H9 (cell line): ENCODE measurements at regions not wholly inside any gene's neighbourhood (a gene's known extent, or its start where the extent isn't known, plus 50 kb on each side); places are given as distances from the start of the nearest gene placed in this dataset.

Experiments
- DNase-seq: peaks from one replicate; pipeline ENCODE4 v3.0.0-alpha.2; 2017
- H2AFZ ChIP-seq: one replicate; pipeline ENCODE4 v1.6.1; 2013; ENCODE audit warnings: mild to moderate bottlenecking, low read length, control low read depth, moderate library complexity
- H2AK5ac ChIP-seq: 2 replicates; pipeline ENCODE4 v1.6.1; 2013; ENCODE audit warnings: low read length, control low read depth, mixed read lengths; ENCODE audit not compliant: insufficient read length
- H2BK120ac ChIP-seq: one replicate; pipeline ENCODE4 v1.6.1; 2013; ENCODE audit warnings: low read depth, mild to moderate bottlenecking, low read length, control low read depth, inconsistent platforms; ENCODE audit not compliant: poor library complexity, severe bottlenecking
- H2BK12ac ChIP-seq: 2 replicates; pipeline ENCODE4 v1.6.1; 2013; ENCODE audit warnings: low read length, control low read depth, mixed read lengths, low read depth; ENCODE audit not compliant: insufficient read length
- H2BK15ac ChIP-seq: 2 replicates; pipeline ENCODE4 v1.6.1; 2013; ENCODE audit warnings: low read depth, low read length, control low read depth
- H2BK20ac ChIP-seq: one replicate; pipeline ENCODE4 v1.6.1; 2013; ENCODE audit warnings: low read depth, mild to moderate bottlenecking, low read length, control low read depth, inconsistent platforms; ENCODE audit not compliant: poor library complexity, severe bottlenecking
- H2BK5ac ChIP-seq: 2 replicates; pipeline ENCODE4 v1.6.1; 2013; ENCODE audit warnings: low read length, control low read depth, mixed read lengths; ENCODE audit not compliant: insufficient read length
- H3K14ac ChIP-seq: 2 replicates; pipeline ENCODE4 v1.6.1; 2013; ENCODE audit warnings: low read length, control low read depth; ENCODE audit not compliant: insufficient read depth
- H3K18ac ChIP-seq: 2 replicates; pipeline ENCODE4 v1.6.1; 2013; ENCODE audit warnings: low read depth, mild to moderate bottlenecking, mixed read lengths, low read length, control low read depth; ENCODE audit not compliant: insufficient read length
- H3K23ac ChIP-seq: 2 replicates; pipeline ENCODE4 v1.6.1; 2013; ENCODE audit warnings: low read length, control low read depth, mixed read lengths, low read depth; ENCODE audit not compliant: insufficient read length
- H3K23me2 ChIP-seq: 2 replicates; pipeline ENCODE4 v1.6.1; 2013; ENCODE audit warnings: low read depth, mild to moderate bottlenecking, mixed read lengths, low read length, control low read depth; ENCODE audit not compliant: insufficient read length, poor library complexity, severe bottlenecking
- H3K27ac ChIP-seq: 2 replicates; pipeline ENCODE4 v1.5.1; 2013; ENCODE audit warnings: low read length, control low read depth, mixed read lengths, low read depth; ENCODE audit not compliant: insufficient read length
- H3K27me3 ChIP-seq: 2 replicates; pipeline ENCODE4 v1.6.1; 2013; ENCODE audit warnings: low read length, control low read depth, inconsistent platforms; ENCODE audit not compliant: insufficient read depth
- H3K4ac ChIP-seq: 2 replicates; pipeline ENCODE4 v1.6.1; 2013; ENCODE audit warnings: low read depth, mild to moderate bottlenecking, control low read depth, inconsistent platforms, low read length, moderate library complexity
- H3K4me1 ChIP-seq: 2 replicates; pipeline ENCODE4 v1.6.1; 2013; ENCODE audit warnings: low read length, control low read depth, inconsistent platforms; ENCODE audit not compliant: insufficient read depth
- H3K4me2 ChIP-seq: 2 replicates; pipeline ENCODE4 v1.6.1; 2013; ENCODE audit warnings: low read length, control low read depth, mixed read lengths; ENCODE audit not compliant: insufficient read length, insufficient read depth
- H3K56ac ChIP-seq: 2 replicates; pipeline ENCODE4 v1.6.1; 2013; ENCODE audit warnings: low read depth, mild to moderate bottlenecking, mixed read lengths, low read length, control low read depth; ENCODE audit not compliant: insufficient read length
- H3K79me1 ChIP-seq: 2 replicates; pipeline ENCODE4 v1.6.1; 2013; ENCODE audit warnings: low read depth, mild to moderate bottlenecking, moderate library complexity, low read length, control low read depth, inconsistent platforms; ENCODE audit not compliant: insufficient read depth, poor library complexity, severe bottlenecking
- H3K79me2 ChIP-seq: 2 replicates; pipeline ENCODE4 v1.6.1; 2013; ENCODE audit warnings: low read length, control low read depth, inconsistent platforms; ENCODE audit not compliant: insufficient read depth
- H3K9ac ChIP-seq: 2 replicates; pipeline ENCODE4 v1.6.1; 2013; ENCODE audit warnings: low read length, control low read depth, mixed read lengths; ENCODE audit not compliant: insufficient read length; ENCODE audit errors: extremely low read depth
- H3K9me3 ChIP-seq: one replicate; pipeline ENCODE4 v1.6.1; 2013; ENCODE audit warnings: low read depth, low read length, inconsistent platforms; ENCODE audit not compliant: control insufficient read depth
- H3T11ph ChIP-seq: one replicate; pipeline ENCODE4 v1.6.1; 2013; ENCODE audit warnings: mild to moderate bottlenecking, low read length, control low read depth, inconsistent platforms
- H4K20me1 ChIP-seq: one replicate; pipeline ENCODE4 v1.6.1; 2013; ENCODE audit not compliant: control insufficient read depth, insufficient read length, insufficient read depth
- H4K5ac ChIP-seq: 2 replicates; pipeline ENCODE4 v1.6.1; 2013; ENCODE audit warnings: low read depth, mild to moderate bottlenecking, mixed read lengths, low read length, control low read depth; ENCODE audit not compliant: insufficient read length
- H4K8ac ChIP-seq: replicated peaks from 2 replicates; pipeline ENCODE4 v1.6.1; 2013; ENCODE audit warnings: low read length, control low read depth, mixed read lengths, low read depth; ENCODE audit not compliant: insufficient read length
- H4K91ac ChIP-seq: 2 replicates; pipeline ENCODE4 v1.6.1; 2013; ENCODE audit warnings: low read depth, mild to moderate bottlenecking, moderate library complexity, mixed read lengths, low read length, control low read depth; ENCODE audit not compliant: insufficient read length
- H3K27ac Mint-ChIP-seq, 3 experiments: 2 replicates in 2 of 3; 3 replicates in 1 of 3; pipeline ENCODE4 v1.8.0; 2020 to 2021; ENCODE audit warnings: mixed read lengths in 3 of 3, mild to moderate bottlenecking in 1 of 3, moderate library complexity in 1 of 3
- H3K27me3 Mint-ChIP-seq: 2 replicates; pipeline ENCODE4 v1.8.0; 2021; ENCODE audit warnings: low read depth, mild to moderate bottlenecking, moderate library complexity, mixed read lengths
- H3K36me3 Mint-ChIP-seq, 3 experiments: 2 replicates in 2 of 3; 3 replicates in 1 of 3; pipeline ENCODE4 v1.8.0; 2020 to 2021; ENCODE audit warnings: low read depth in 3 of 3, mixed read lengths in 3 of 3; ENCODE audit not compliant: insufficient read depth in 1 of 3
- H3K4me1 Mint-ChIP-seq, 2 experiments: 2 replicates each; pipeline ENCODE4 v1.8.0; 2020; ENCODE audit warnings: mixed read lengths in 2 of 2
- H3K4me3 Mint-ChIP-seq, 2 experiments: 2 replicates in 1 of 2; 3 replicates in 1 of 2; pipeline ENCODE4 v1.8.0; 2020 to 2021; ENCODE audit warnings: mild to moderate bottlenecking in 2 of 2, mixed read lengths in 2 of 2, moderate library complexity in 1 of 2
- H3K9me3 Mint-ChIP-seq, 2 experiments: 2 replicates in 1 of 2; 3 replicates in 1 of 2; pipeline ENCODE4 v1.8.0; 2020; ENCODE audit warnings: mild to moderate bottlenecking in 2 of 2, mixed read lengths in 2 of 2, moderate library complexity in 1 of 2
- TF ChIP-seq, protein P1 (sequence below): fragments of 200-600 bp; sonication (generic); conservative IDR thresholded peaks from 3 replicates; pipeline ENCODE4 v1.8.0; 2021; ENCODE audit warnings: antibody characterized with exemption, mild to moderate bottlenecking

- no peak overlapping the region for H4K91ac ChIP-seq
Observed at GRCh38 chr20:39132093-39132492, 169.9 kb downstream of the DHX35 start.

More at GRCh38 chr20:39132093-39132492, 169.9 kb downstream of the DHX35 start:
- H3K4ac ChIP-seq = no peak overlapping the region
- Mint-ChIP-seq H3K27me3 (peaks cover 5% of the 10 kb centered on the region), H3K4me1 (peaks cover 12 to 16% of the 10 kb centered on the region in 2 experiments), H3K9me3 (no peaks in the 10 kb centered on the region), H3K36me3 (no peaks in the 10 kb centered on the region), H3K27ac (no peak overlapping the region), H3K4me3 (no peak overlapping the region)
- TF ChIP-seq, protein P1, sequence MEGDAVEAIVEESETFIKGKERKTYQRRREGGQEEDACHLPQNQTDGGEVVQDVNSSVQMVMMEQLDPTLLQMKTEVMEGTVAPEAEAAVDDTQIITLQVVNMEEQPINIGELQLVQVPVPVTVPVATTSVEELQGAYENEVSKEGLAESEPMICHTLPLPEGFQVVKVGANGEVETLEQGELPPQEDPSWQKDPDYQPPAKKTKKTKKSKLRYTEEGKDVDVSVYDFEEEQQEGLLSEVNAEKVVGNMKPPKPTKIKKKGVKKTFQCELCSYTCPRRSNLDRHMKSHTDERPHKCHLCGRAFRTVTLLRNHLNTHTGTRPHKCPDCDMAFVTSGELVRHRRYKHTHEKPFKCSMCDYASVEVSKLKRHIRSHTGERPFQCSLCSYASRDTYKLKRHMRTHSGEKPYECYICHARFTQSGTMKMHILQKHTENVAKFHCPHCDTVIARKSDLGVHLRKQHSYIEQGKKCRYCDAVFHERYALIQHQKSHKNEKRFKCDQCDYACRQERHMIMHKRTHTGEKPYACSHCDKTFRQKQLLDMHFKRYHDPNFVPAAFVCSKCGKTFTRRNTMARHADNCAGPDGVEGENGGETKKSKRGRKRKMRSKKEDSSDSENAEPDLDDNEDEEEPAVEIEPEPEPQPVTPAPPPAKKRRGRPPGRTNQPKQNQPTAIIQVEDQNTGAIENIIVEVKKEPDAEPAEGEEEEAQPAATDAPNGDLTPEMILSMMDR = no peak
- no peak overlapping the region for H3T11ph ChIP-seq
- H3K14ac ChIP-seq = no peak overlapping the region
- H2AK5ac ChIP-seq = no peak overlapping the region
- no peaks in the 10 kb centered on the region for H3K79me1 ChIP-seq
- peaks cover 8% of the 10 kb centered on the region; the same call in 1 of the 2 replicates for H3K4me1 ChIP-seq
- no peak overlapping the region for H2BK20ac ChIP-seq
- no peaks in the 10 kb centered on the region for H3K79me2 ChIP-seq
- no peak overlapping the region for H4K5ac ChIP-seq
- DNase-seq = no peak
- no peak overlapping the region for H2BK12ac ChIP-seq
- H3K4me2 ChIP-seq = no peak overlapping the region
- no peak overlapping the region for H3K27ac ChIP-seq
- no peak overlapping the region for H3K18ac ChIP-seq
- no peaks in the 10 kb centered on the region for H3K23me2 ChIP-seq
- no peak overlapping the region for H2BK5ac ChIP-seq
- no peaks in the 10 kb centered on the region for H3K27me3 ChIP-seq
- H3K23ac ChIP-seq = no peak overlapping the region
- no peak overlapping the region for H2BK120ac ChIP-seq
- H2AFZ ChIP-seq = no peak overlapping the region
- no peak overlapping the region for H2BK15ac ChIP-seq
- no peak overlapping the region for H3K56ac ChIP-seq
- no peaks in the 10 kb centered on the region for H4K20me1 ChIP-seq
- no peak overlapping the region for H3K9ac ChIP-seq
- no peaks in the 10 kb centered on the region for H3K9me3 ChIP-seq
- no peak overlapping the region for H4K8ac ChIP-seq
